KBM-7 (cell line): ENCODE measurements at regions not wholly inside any gene's neighbourhood (a gene's known extent, or its start where the extent isn't known, plus 50 kb on each side); places are given as distances from the start of the nearest gene placed in this dataset.
"Not testable (repeated sequence)": the region's sequence is repeated elsewhere in the genome, so short reads cannot be mapped to it uniquely, and the experiment has no call there.

Experiments used
- DNase-seq: peaks from one replicate; pipeline ENCODE4 v3.0.0-alpha.2; 2015
- in situ Hi-C: fragments of 300-500 bp; cut with MboI; formaldehyde crosslinking; loops from 2 replicates; pipeline ENCODE4 v1.14.3; 2020; ENCODE audit warnings: low sequenced_read_pairs, low pct_unique_long_range_greater_than_20kb, mixed read lengths

DNA sequence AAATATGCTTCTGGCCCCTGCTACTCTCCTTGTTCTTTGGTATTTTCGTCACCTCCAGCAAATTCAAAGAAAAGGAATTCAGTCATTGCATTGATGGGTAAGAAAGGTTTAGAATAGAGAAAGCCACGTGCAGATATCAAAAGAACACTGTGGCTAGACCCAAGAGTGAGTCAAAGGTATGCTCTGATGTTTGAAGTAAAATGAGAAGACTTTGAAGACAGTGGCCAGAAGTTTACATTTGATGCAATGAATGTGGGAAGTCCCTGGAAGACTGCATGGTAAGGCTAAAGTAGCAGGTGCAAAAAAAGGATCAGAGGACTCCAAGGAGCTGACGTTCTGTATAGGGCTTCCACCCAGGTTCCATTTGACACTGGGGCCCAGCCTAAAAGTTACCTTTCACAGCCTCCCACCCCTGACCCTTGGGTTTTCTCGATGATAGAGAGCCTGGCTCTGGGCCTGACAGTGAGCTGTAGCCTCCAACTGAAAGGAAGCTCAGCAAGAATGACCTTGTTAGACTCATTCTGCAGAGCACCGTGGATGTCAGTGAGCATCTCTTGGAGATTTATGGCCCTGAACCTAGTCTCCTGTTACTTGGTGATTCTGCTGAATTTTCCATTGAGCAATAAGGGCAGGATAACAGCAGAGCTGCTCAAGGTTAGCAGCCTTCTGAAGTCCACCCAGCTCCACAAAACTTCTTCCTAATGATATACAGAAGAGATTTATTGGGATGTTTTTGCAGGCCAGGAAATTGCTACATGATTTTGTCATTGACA is 223.7 kb upstream of the RBBP8 start:
- no peak for DNase-seq
- in situ Hi-C loops: no loop called here

DNA sequence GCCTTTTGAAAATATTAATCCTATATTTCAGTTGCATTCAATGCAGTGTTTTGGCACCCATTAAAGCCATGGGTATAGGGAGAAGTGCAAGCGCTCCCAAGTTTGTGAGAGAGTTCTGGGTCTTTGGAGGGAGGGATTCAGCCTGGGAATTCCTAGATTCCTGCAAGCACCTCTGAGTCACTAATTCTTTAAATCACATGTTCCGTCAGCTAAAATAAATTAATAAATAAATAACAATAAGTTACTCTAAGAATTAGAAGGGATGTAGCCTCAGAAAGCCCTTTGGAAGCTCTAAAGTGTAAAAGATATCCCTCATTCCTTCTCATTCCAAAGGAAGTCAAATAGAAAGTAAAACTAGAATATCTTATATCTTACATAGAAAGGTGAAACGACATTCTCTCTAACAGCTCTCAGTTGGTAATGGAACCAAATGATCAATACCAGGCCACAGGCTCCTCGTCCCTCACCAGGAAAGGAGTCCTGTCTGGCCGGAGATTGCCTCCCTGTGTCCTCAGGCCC is 222.4 kb upstream of the RBBP8 start:
- no peak for DNase-seq
- in situ Hi-C loops: no loop called here

DNA sequence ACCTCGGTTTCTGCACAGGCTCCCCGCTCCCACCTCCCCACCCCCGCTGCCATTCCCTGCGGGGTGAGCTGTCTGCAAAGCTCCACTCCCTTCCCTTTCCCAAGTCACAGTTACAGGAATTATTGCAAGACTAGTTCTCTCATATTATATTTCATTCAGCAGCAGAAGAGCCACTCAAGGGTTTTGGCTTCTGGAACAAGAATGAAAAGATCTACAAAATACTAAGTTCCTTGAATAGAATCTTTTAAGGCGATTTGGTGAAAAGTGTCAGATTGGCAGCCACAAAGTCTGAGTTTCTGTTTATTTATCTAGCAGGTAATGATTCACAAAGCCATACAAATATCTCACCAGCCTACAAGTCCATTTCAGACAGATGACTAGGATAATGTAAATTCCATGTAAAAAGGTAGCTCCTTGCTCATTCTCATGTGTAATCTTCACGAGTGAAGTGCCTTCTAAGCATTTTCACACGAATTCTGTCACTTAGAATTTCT is 221.9 kb upstream of the RBBP8 start:
- in situ Hi-C loops: no loop called here
- DNase-seq: no peak

DNA sequence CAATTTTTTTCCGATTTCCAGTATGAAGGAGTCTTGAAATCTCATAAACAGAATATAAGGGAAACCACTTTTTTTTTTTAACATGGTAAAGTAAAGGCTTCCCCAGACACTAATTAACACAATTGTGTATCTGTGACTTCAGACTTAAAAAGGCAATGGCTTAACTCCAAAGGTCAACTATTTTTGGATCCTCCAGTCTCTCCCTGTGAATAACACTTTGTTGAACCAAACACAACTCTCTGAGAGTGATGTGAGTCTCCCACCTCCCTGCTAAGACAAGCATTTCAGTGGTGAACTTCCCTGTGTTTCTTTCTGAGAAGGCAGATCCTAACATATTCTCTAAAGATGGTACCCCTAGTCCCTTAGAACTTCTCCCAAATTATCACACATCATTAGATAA is 219.6 kb upstream of the RBBP8 start:
- no peak for DNase-seq
- in situ Hi-C loops: no loop called here

DNA sequence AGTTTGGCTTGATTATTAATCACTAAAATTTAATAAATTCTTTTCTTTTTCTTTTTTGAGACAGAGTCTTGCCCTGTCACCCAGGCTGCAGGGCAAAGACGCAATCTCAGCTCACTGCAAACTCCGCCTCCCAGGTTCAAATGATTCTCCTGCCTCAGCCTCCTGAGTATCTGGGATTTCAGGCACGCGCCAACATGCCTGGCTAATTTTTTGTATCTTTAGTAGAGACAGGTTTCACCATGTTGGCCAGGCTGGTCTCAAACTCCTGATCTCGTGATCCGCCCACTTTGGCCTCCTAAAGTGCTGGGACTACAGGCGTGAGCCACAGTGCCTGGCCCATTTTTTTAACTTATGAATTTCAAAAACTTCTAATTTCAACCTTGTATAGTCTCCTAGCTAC is 215.6 kb upstream of the RBBP8 start:
- DNase-seq, in situ Hi-C loops: not testable (repeated sequence)

DNA sequence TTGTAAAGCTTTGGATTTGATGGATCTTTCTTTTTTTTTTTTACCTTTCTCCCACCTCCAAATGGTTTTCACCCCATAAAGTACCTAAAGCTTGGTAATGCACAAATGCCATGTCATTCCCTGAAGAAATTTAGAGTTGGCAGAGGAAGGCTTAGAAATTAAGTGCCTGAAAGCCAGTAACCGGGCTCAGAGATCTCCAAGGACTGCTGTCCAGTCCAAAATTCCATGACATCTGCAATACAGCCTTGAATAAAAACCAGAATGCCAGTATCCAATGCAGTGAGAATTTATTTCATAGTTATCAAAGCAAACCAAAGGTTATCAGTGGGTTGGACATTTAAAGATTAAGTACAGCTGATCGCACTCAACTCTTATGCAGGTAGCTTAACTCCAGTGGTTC is 209.9 kb upstream of the RBBP8 start:
- DNase-seq: no peak
- in situ Hi-C loops: no loop called here

DNA sequence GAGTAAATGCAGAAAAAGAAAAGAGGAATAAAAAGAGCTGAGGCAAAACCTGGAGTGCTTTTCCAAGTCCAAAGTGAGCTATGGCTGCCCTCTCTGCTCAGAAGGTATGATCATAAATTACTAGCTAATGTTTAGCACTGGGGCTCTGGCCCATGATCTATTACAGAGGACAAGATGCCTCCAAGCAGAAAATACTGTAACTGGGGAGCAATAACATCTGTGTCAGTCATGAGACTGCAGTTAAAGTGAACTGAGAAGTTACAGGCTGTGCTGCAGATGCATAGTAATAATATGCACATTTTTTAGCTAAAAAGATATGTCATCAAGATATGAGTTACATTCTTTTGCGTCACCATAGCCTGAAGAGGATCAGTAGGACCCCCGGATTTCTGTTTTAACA is 209.4 kb upstream of the RBBP8 start:
- DNase-seq: no peak
- in situ Hi-C loops: no loop called here

DNA sequence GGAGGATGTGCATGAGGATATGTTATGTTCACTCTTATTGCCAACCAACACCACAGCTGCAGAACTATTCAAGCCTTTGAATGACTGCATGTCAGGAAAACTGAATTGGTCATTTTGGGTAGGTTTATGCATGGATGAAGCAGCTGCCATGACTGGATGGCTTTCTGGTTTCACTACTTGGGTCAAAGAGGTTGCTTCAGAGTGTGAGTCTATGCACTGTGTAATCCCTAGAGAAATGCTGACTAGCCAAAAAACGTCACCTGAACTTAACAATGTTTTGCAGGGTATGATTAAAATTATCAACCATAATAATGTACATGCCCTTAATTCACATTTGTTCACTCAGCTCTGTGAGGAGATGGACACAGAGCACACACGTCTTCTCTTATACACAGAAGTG is 206.7 kb upstream of the RBBP8 start:
- DNase-seq: no peak
- in situ Hi-C loops: no loop called here

DNA sequence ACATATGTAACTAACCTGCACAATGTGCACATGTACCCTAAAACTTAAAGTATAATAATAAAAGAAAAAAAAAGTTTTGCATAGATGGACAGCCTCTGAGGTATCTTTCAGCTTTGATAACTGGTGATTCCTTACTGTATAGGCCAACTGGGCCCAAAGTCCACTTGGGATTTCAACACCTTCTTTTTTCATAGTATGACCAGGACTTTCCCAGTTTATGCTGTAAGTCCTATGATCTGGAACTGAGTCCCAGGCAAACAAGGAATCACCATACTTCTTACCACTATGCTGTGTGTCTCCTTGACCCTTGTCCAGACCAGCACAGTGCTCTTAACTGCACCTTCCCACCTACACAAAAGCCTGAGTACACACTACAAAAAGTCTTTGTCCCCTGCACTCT is 205.1 kb upstream of the RBBP8 start:
- no peak for DNase-seq
- in situ Hi-C loops: no loop called here

DNA sequence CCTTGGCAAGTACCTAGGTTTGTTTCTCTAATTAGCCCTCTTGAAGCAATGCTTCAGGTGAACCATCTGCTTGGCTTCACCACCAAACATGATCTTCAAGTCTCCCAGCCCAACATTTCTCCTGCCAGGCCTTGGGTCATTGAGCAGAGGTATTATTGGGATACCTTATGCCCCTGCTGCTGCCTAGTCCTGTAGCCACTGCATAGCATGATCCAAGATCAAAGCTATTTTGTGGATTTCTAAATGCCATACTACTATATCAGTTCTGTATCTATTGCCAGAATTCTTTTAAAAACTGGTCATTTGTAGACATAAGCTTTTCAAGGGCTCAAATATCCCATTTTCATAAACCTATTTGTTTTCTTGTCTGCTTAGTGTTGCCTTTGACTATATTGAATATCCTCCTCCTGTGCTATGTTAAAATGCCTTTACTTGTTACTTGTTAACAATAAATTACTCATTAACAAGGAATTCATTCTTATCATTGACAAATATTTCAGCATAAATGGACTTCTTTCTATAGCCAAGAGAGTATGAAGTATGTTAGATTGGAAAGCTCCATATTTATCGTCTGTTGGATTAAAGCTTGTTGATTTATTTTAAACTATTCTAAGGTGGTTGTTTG is 204.5 kb upstream of the RBBP8 start:
- DNase-seq: no peak
- in situ Hi-C loops: no loop called here

DNA sequence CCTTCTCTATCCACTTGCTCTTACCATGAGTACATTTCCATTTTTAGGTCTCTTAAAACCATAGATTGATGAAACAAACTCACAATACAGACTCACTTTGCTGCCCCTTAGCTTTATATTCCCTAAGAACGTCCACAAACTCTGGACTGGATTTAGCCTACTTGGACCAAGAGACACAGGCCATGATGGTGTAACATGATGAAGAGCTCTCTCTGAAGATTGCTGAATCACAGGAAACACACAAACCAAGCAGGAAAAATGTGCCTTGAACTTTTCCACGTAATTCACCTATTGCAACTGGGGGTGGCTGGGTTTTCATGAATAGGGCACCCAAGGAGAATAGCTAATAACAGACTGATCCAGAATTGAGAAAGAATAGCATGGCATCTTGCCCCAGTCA is 201.7 kb upstream of the RBBP8 start:
- DNase-seq: no peak
- in situ Hi-C loops: no loop called here

DNA sequence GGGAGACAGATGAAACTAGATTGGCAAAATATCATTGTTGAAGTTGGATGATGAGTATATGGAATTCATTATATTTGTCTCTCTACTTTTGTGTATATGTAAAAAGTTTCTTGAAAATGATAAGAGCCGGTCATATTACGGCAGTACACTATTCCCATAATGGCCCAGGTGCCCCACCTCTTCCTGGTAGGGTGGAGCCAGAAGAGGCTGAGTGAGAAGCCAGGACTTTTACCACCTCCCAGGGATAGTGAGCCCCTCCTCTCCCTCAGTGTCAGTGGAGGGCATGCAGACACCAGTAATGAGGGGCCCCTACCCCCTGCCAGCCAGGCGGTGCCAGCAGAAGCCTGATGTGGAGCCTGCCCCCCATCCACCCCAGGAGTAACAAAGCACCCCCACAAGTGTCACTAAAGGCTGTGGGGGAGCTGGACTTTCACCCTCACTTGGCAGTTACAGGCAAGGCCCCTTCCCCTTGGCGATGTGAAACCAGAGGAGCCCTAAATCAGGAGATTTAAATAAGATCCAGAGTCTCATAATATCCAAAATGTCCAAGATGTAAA is 198.9 kb upstream of the RBBP8 start:
- no peak for DNase-seq
- in situ Hi-C loops: no loop called here

DNA sequence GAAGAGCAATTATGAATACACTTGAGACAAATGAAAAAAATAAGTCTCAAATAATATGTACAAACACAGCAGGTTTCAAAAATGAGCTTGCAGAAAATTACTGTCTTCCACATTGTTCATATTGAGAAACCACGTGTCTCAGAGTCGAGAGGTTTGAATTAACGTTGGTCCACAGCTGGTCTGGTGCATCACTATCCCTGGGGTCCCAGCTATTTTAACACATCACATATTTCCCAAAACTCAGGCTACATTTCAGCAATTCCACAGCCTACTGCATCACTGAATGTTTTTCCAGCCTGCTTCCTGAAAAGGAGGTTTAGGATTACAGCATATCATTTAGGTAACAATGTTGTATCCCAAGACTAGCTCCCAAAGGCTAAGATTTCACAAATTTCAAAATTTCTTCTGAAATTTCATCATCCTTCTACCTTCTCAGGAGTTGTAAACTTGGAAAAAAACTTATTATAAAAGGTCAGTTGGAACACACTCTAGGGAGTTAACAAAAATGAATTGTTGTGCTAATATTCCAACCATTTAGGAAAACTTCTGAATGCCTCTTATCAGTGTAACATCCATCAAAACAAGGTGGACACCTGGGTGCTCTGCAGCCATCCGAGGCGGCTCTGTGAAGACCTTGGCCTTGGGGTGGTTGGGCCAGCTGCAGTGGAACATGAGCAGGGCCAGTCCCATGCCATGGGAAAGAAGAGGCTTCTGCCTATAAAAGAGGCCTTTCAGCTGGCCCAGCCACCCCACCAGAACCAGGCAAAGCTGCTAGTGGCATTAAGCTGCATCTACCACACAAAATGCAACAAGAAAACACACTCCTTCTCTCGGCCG is 198.1 kb upstream of the RBBP8 start:
- in situ Hi-C loops: no loop called here
- DNase-seq: no peak

DNA sequence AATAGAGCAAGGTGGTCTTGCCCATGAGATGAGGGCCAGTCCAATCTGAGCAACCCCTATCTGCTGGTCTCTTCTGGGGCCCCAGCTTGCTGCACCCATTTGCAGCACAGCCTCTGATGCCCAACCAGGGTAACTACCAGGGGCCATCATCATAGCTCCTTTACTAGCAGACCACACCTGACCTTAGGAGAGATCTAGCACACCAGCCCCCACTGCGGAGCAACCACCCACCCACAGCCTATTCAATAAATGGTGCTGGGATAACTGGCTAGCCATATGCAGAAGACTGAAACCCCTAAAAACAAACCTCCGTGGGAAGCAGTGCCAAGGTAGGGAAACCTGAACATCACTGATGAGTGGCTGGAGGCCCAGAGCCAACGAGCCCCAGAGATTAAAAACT is 196.1 kb upstream of the RBBP8 start:
- DNase-seq: no peak
- in situ Hi-C loops: no loop called here

DNA sequence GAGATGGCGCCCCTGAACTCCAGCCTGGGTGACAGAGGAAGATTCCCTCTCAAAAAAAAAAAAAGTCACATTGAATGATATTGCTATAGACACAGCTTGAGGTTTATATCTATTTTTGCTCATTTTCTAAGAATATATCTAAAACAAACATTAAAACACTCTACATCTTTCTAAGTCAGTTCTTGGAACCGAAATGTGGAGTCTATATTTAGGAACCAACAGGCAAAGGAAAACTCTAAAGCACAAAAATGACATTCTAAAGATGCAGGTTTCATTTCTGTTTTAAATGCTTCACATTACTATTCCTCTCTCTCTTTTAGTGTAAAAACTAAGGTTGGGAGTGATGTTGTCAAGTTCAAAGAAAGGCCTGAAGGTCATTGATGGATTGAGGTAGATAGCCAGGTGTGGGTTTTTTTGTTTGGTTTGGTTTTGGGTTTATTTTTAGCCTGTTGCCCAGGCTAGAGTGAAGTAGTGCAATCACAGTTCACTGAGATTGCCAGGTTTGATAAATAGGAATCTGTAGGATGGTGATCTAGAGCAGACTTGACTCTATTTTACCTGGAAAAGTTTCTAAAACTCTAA is 194.0 kb upstream of the RBBP8 start:
- DNase-seq: no peak
- in situ Hi-C loops: no loop called here

DNA sequence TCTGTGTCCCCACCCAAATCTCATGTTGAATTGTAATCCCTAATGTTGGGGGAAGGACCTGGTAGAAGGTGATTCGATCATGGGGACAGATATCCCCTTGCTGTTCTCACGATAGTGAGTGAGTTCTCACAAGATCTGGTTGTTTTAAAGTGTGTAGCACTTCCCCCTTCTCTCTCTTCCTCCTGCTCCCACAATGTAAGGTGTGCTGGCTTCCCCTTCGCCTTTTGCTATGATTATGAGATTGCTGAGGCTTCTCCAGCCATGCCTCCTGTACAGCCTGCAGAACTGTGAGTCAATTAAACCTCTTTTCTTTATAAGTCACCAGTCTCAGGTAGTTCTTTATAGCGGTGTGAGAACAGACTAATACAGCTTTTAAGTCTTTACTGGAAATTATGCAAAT is 193.3 kb upstream of the RBBP8 start:
- DNase-seq: peak; percentile 45
- in situ Hi-C loops: no loop called here

DNA sequence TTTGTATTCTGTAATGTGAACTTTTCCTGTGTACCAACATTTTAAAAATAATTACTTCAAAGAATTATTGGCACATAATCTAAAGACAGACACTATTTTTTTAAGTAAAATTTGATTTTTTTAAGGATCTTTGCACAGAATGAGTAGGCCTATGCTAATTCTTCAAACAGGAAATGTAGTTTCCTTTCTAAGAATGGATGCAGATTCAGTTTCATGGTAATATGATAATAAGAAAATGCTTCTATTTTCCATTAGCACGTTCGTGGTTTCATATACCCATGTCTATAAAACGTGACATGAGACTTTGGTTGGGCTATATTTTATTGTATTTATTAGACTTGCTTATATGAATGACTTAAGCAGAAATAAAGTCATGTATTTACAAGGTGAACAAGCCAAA is 191.8 kb upstream of the RBBP8 start:
- DNase-seq: peak; percentile 6
- in situ Hi-C loops: no loop called here

DNA sequence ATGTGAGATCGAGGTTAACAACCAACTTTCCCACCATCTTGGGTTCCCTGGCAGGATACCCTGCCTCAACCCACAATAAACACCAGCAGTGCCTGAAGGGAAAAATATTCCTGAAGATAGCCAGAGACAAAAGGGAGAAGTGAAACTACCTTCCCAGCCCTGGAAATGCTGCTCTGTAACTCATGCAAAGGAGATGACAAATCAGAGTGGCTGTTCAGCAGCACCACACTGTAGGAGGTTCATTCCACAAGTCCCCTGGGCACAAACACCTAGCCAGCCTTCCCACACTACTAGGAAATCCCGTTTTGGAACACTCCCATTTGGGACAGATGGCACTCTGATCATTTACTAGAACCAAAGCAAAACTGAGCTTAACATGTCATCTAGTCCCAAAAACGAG is 190.7 kb upstream of the RBBP8 start:
- DNase-seq: no peak
- in situ Hi-C loops: no loop called here

DNA sequence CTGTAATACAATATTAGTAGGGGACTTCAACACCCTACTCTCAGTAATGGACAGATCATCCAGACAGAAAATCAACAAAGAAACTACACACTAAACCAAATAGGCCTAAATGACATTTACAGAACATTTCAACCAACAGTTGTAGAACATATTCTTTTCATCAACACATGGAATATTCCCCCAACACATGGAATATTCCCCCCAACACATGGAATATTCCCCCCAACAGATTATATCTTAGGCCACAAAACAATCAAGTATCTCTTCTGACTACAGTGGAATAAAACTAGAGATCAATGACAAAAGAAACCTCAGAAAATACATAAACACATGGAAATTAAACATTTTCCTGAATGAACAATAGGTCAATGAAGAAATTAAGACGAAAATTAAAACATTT is 187.2 kb upstream of the RBBP8 start:
- in situ Hi-C loops: no loop called here
- no peak for DNase-seq
